ENCODE measurements at regions not wholly inside any gene's neighbourhood (a gene's known extent, or its start where the extent isn't known, plus 50 kb on each side); places are given as distances from the start of the nearest gene placed in this dataset.
"Not testable (repeated sequence)": the region's sequence is repeated elsewhere in the genome, so short reads cannot be mapped to it uniquely, and the experiment has no call there.

DNA sequence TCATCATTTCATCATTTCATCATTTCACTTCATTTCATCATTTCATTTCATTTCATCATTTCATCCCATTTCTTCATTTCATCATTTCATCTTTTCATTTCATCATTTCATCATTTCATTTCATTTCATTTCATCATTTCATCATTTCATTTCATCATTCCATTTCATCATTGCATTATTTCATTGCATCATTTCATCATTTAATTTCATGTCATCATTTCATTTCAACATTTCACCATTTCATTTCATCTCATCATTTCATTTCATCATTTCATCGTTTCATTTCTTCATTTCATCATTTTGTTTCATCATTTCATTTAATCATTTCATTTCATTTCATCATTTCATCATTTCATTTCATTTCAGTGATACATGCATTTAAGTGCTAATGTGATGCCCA is 166.9 kb upstream of the TP53TG3 start:
- not testable (repeated sequence) for DNase-seq

DNA sequence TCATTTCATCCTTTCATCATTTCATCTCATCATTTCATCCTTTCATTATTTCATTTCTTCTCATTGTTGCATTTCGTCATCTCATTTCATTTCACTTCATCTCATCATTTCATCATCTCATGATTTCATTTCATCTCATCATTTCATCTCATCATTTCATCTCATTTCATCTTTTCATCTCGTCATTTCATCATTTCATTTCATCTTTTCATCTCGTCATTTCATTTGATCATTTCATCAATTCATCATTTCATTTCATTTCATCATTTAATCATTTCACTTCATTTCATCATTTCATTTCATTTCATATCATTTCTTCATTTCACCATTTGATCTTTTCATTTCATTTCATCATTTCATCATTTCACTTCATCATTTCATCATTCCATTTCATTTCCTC is 131.3 kb upstream of the TP53TG3 start:
- DNase-seq, result not testable (repeated sequence)

DNA sequence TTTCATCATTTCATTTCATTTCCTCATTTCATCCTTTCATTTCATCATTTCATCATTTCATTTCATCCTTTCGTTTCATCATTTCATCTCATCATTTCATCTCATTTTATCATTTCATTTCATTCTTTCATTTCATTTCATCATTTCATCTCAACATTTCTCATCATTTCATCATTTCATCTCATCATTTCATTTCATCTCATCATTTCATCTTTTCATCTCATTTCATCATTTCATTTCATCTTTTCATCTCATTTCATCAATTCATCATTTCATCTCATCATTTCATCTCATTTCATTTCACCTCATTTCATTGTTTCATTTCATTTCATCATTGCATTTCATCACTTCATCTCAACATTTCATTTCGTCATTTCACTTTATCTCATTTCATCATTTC is 129.7 kb upstream of the TP53TG3 start:
- not testable (repeated sequence) for DNase-seq

Data from hematopoietic multipotent progenitor cell treated with erythropoietin and hydrocortisone succinate and interleukin-3 and kit ligand, for 8 days (in vitro differentiated cells).